IMR-90 (cell line): ENCODE measurements at regions not wholly inside any gene's neighbourhood (a gene's known extent, or its start where the extent isn't known, plus 50 kb on each side); places are given as distances from the start of the nearest gene placed in this dataset.
A peak's percentile ranks its signal among the peaks of the same experiment; 100 is the strongest.

Source experiments
- ATAC-seq: fragments of 200-7000 bp; cut with Tn5 transposase; 2 replicates; pipeline ENCODE4 v1.9.1; 2020; ENCODE audit warnings: low read depth, mild to moderate bottlenecking, moderate library complexity
- BruUV-seq: library from RNA; stranded (reverse); fragments of 400-500 nt; replicated peaks from 2 replicates; lab custom pipeline; 2021; lab: Mats Ljungman, UMichigan
- CTCF ChIA-PET: fragments of 300-600 bp; formaldehyde crosslinking; extraction: SDS; loops from one replicate; lab custom pipeline; 2021; ENCODE audit warnings: antibody characterized with exemption; lab: Yijun Ruan, JAX
- POLR2A ChIA-PET: fragments of 300-600 bp; sonication (Branson Sonifier 250); formaldehyde crosslinking; loops from one replicate; lab custom pipeline; 2022; ENCODE audit warnings: antibody characterized with exemption; ENCODE audit not compliant: unreplicated experiment; lab: Charles Lee
- DNase-seq: peaks from one replicate; pipeline ENCODE4 v3.0.0; 2013
- H2AFZ ChIP-seq: replicated peaks from 2 replicates; pipeline ENCODE3; 2013; ENCODE audit warnings: low read length, mild to moderate bottlenecking; ENCODE audit not compliant: poor library complexity
- H2AK5ac ChIP-seq: 2 replicates; pipeline ENCODE4 v1.6.1; 2013; ENCODE audit warnings: low read depth, low read length, inconsistent platforms
- H2AK9ac ChIP-seq: replicated peaks from 2 replicates; pipeline ENCODE3; 2013; ENCODE audit warnings: mild to moderate bottlenecking, low read depth, low read length, moderate library complexity; ENCODE audit not compliant: poor library complexity
- H2BK120ac ChIP-seq: 2 replicates; pipeline ENCODE4 v1.6.1; 2013; ENCODE audit warnings: low read depth, low read length, inconsistent platforms
- H2BK15ac ChIP-seq: 3 replicates; pipeline ENCODE4 v1.6.1; 2013; ENCODE audit warnings: low read depth, low read length, inconsistent platforms
- H2BK20ac ChIP-seq: 2 replicates; pipeline ENCODE4 v1.6.1; 2013; ENCODE audit warnings: low read depth, mild to moderate bottlenecking, inconsistent platforms, low read length, moderate library complexity
- H2BK5ac ChIP-seq: 2 replicates; pipeline ENCODE4 v1.6.1; 2013; ENCODE audit warnings: mild to moderate bottlenecking, low read depth, low read length, inconsistent platforms; ENCODE audit not compliant: poor library complexity, severe bottlenecking
- H3K14ac ChIP-seq: replicated peaks from 2 replicates; pipeline ENCODE4 v1.6.1; 2013; ENCODE audit warnings: low read depth, low read length, inconsistent platforms
- H3K18ac ChIP-seq: 2 replicates; pipeline ENCODE4 v1.6.1; 2013; ENCODE audit warnings: low read depth, low read length, control low read depth
- H3K23ac ChIP-seq: 2 replicates; pipeline ENCODE4 v1.6.1; 2013; ENCODE audit warnings: low read depth, low read length, inconsistent platforms
- H3K27ac ChIP-seq: 2 replicates; pipeline ENCODE4 v1.5.1; 2013; ENCODE audit warnings: mild to moderate bottlenecking, control low read depth, low read length; ENCODE audit not compliant: insufficient read depth
- H3K27me3 ChIP-seq: 2 replicates; pipeline ENCODE4 v1.6.1; 2013; ENCODE audit warnings: low read length; ENCODE audit not compliant: control insufficient read depth, insufficient read depth
- H3K36me3 ChIP-seq: 2 replicates; pipeline ENCODE4 v1.6.1; 2013; ENCODE audit warnings: low read length, mixed read lengths; ENCODE audit not compliant: control insufficient read depth, insufficient read depth
- H3K4ac ChIP-seq: 2 replicates; pipeline ENCODE4 v1.6.1; 2013; ENCODE audit warnings: low read depth, low read length, inconsistent platforms
- H3K4me1 ChIP-seq: 2 replicates; pipeline ENCODE4 v1.6.1; 2013; ENCODE audit warnings: low read length, mixed read lengths; ENCODE audit not compliant: control insufficient read depth, insufficient read depth
- H3K4me2 ChIP-seq: 2 replicates; pipeline ENCODE4 v1.6.1; 2013; ENCODE audit warnings: low read depth, mild to moderate bottlenecking, control low read depth, low read length, moderate library complexity
- H3K4me3 ChIP-seq: 2 replicates; pipeline ENCODE4 v1.5.1; 2013; ENCODE audit warnings: low read depth, mild to moderate bottlenecking, control low read depth, low read length, moderate library complexity; ENCODE audit not compliant: insufficient read depth
- H3K56ac ChIP-seq: 2 replicates; pipeline ENCODE4 v1.6.1; 2013; ENCODE audit warnings: low read length, inconsistent platforms; ENCODE audit not compliant: insufficient read depth; ENCODE audit errors: extremely low read depth
- H3K79me1 ChIP-seq, 2 experiments: 2 replicates each; pipeline ENCODE4 v1.6.1; 2013; ENCODE audit warnings: low read length in 2 of 2, inconsistent platforms in 1 of 2, low read depth in 1 of 2
- H3K9ac ChIP-seq: 2 replicates; pipeline ENCODE4 v1.6.1; 2013; ENCODE audit warnings: low read depth, low read length, control low read depth
- H3K9me1 ChIP-seq: 2 replicates; pipeline ENCODE4 v1.6.1; 2013; ENCODE audit warnings: low read length, inconsistent platforms; ENCODE audit not compliant: insufficient read depth
- H3K9me3 ChIP-seq: 2 replicates; pipeline ENCODE4 v1.6.1; 2013; ENCODE audit warnings: low read length; ENCODE audit not compliant: control insufficient read depth, insufficient read depth
- H4K20me1 ChIP-seq: 2 replicates; pipeline ENCODE4 v1.6.1; 2013; ENCODE audit warnings: low read length, inconsistent platforms; ENCODE audit not compliant: insufficient read depth
- H4K5ac ChIP-seq: 2 replicates; pipeline ENCODE4 v1.6.1; 2013; ENCODE audit warnings: mild to moderate bottlenecking, low read depth, low read length, control low read depth
- H4K8ac ChIP-seq, 2 experiments: 2 replicates each; pipeline ENCODE4 v1.6.1; 2013; ENCODE audit warnings: low read depth in 2 of 2, low read length in 2 of 2, control low read depth in 1 of 2, inconsistent platforms in 1 of 2
- H4K91ac ChIP-seq: 2 replicates; pipeline ENCODE4 v1.6.1; 2013; ENCODE audit warnings: low read depth, low read length, inconsistent platforms; ENCODE audit not compliant: insufficient read depth
- CEBPB ChIP-seq: IDR thresholded peaks from 2 replicates; pipeline ENCODE4 v1.6.1; 2012; ENCODE audit warnings: low read depth, low read length, improper control_type of control experiment
- MAFK ChIP-seq: IDR thresholded peaks from 2 replicates; pipeline ENCODE4 v1.6.1; 2012; ENCODE audit warnings: low read depth, low read length, improper control_type of control experiment
- MXI1 ChIP-seq: IDR thresholded peaks from 2 replicates; pipeline ENCODE4 v1.6.1; 2012; ENCODE audit warnings: low read depth, mild to moderate bottlenecking, low read length, moderate library complexity, borderline replicate concordance
- RAD21 ChIP-seq: IDR thresholded peaks from 2 replicates; pipeline ENCODE4 v1.6.1; 2012; ENCODE audit warnings: low read length, improper control_type of control experiment
- whole genome bisulfite sequencing, 2 experiments: methylation state at CpG; one replicate each; pipeline versions ENCODE4 v1.1.5 to v1.1.7; 2013; ENCODE audit warnings: missing lambda C conversion rate in 2 of 2; ENCODE audit not compliant: insufficient read length in 1 of 2; ENCODE audit errors: extremely low coverage in 2 of 2; 5-methylcytosine and 5-hydroxymethylcytosine counted together
- dilution Hi-C: fragments of 300-500 bp; cut with HindIII; formaldehyde crosslinking; loops from one replicate; pipeline ENCODE4 v1.14.3; 2018; ENCODE audit warnings: low sequenced_read_pairs; ENCODE audit not compliant: unreplicated experiment
- in situ Hi-C: fragments of 300-500 bp; cut with MboI; formaldehyde crosslinking; loops from 3 replicates; pipeline ENCODE4 v1.14.3; 2019; ENCODE audit warnings: low sequenced_read_pairs, inconsistent platforms, mixed read lengths
- intact Hi-C: fragments of 100-400 bp; cut with micrococcal nuclease; formaldehyde crosslinking; loops from 2 replicates; pipeline ENCODE4 v1.10.0; 2022

DNA sequence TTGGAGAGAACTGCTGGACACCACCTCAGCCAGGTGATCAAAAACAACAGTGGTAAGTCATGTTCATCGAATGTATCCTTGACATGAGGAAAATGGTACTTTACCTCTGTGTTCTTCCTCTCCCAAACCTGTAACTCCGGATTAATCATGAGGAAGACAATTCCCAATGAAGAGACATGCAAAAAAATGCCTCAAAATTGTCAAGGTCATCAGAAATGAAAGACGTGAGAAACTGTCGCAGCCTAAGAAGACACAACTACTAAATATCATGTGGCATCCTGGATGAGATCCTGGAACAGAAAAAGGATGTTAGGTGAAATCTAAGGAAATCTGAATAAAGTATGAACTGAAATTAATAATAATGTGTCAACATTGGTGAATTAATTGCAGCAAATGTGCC, 178.4 kb downstream of the LACC1 start:
- intact Hi-C loops: loop anchor here (10.0 kb wide), 1 partner anchor 177 kb away; no protein-coding TSS in a partner anchor

More for the DNA sequence above, 178.4 kb downstream of the LACC1 start:
- no peak overlapping the region for H4K8ac ChIP-seq
- no peak overlapping the region for H3K14ac ChIP-seq
- H3K27me3 ChIP-seq: peaks cover 4% of the 10 kb centered on the region; the same call in 1 of the 2 replicates
- H4K20me1 ChIP-seq: no peaks in the 10 kb centered on the region
- no peaks in the 10 kb centered on the region for H3K79me1 ChIP-seq
- H2AK9ac ChIP-seq: no peak overlapping the region
- no peaks in the 10 kb centered on the region for H3K9me1 ChIP-seq
- no peak overlapping the region for H2BK120ac ChIP-seq
- CTCF ChIA-PET: no interaction called here
- H3K4me3 ChIP-seq: no peak overlapping the region
- H3K36me3 ChIP-seq: no peaks in the 10 kb centered on the region
- H3K56ac ChIP-seq: no peak overlapping the region
- H4K91ac ChIP-seq: no peak overlapping the region
- no peak overlapping the region for H2BK15ac ChIP-seq
- no CpG with 5 or more reads among the region's 4 CpGs for WGBS, 2 experiments
- H3K27ac ChIP-seq: no peak overlapping the region
- no peak overlapping the region for H3K4me2 ChIP-seq
- H2BK5ac ChIP-seq: no peak overlapping the region
- in situ Hi-C loops: no loop called here
- BruUV-seq: no TSS peak
- no peak for DNase-seq
- no peak overlapping the region for H3K23ac ChIP-seq
- TF ChIP-seq RAD21 (no peak), CEBPB (no peak), MAFK (peak; percentile 41), MXI1 (no peak)
- no peak overlapping the region for H3K4ac ChIP-seq
- no peak overlapping the region for H3K9ac ChIP-seq
- no peak for ATAC-seq
- dilution Hi-C loops: no loop called here
- H2AK5ac ChIP-seq: no peak overlapping the region
- no peaks in the 10 kb centered on the region for H3K9me3 ChIP-seq
- no peak overlapping the region for H2BK20ac ChIP-seq
- no peak overlapping the region for H4K5ac ChIP-seq
- no peak overlapping the region for H2AFZ ChIP-seq
- no peak overlapping the region for H3K18ac ChIP-seq
- POLR2A ChIA-PET: no interaction called here
- peaks cover 6% of the 10 kb centered on the region for H3K4me1 ChIP-seq
